CD14-positive monocyte (primary cell): ENCODE measurements at regions not wholly inside any gene's neighbourhood (a gene's known extent, or its start where the extent isn't known, plus 50 kb on each side); places are given as distances from the start of the nearest gene placed in this dataset.

ENCODE experiments used
- DNase-seq, 3 donors: peaks; one replicate each; pipeline ENCODE4 v3.0.0-alpha.2; 2011 to 2022
- H2AFZ ChIP-seq: 2 replicates; pipeline ENCODE4 v1.6.0; 2012; ENCODE audit warnings: mild to moderate bottlenecking, low read depth, low read length, inconsistent platforms; ENCODE audit not compliant: insufficient read depth, poor library complexity, severe bottlenecking
- H3K27ac ChIP-seq, 2 donors: 1 replicate in 1 of 2; 2 replicates in 1 of 2; pipeline ENCODE4 v1.5.1; 2012 to 2013; ENCODE audit warnings: low read length in 2 of 2, control low read depth in 1 of 2, inconsistent platforms in 1 of 2, low read depth in 1 of 2, mild to moderate bottlenecking in 1 of 2
- H3K27me3 ChIP-seq, 2 donors: one replicate each; pipeline versions ENCODE4 v1.6.0 to v1.6.1; 2011 to 2013; ENCODE audit warnings: low read length in 2 of 2; ENCODE audit not compliant: control insufficient read depth in 2 of 2, insufficient read depth in 2 of 2
- H3K36me3 ChIP-seq, 2 donors: replicated peaks in 1 of 2; 1 replicate in 1 of 2; 2 replicates in 1 of 2; pipeline versions ENCODE4 v1.5.1 to v1.6.1; 2012 to 2013; ENCODE audit warnings: low read length in 2 of 2, control low read depth in 1 of 2, inconsistent platforms in 1 of 2, mild to moderate bottlenecking in 1 of 2; ENCODE audit not compliant: insufficient read depth in 2 of 2, control insufficient read depth in 1 of 2
- H3K4me1 ChIP-seq, 2 donors: 1 replicate in 1 of 2; 2 replicates in 1 of 2; pipeline versions ENCODE4 v1.5.1 to v1.6.1; 2012 to 2013; ENCODE audit warnings: low read length in 2 of 2, control low read depth in 1 of 2, inconsistent platforms in 1 of 2, mild to moderate bottlenecking in 1 of 2, moderate library complexity in 1 of 2; ENCODE audit not compliant: insufficient read depth in 2 of 2, control insufficient read depth in 1 of 2
- H3K4me2 ChIP-seq: replicated peaks from 2 replicates; pipeline ENCODE3; 2012; ENCODE audit warnings: low read length, moderate library complexity, mild to moderate bottlenecking; ENCODE audit not compliant: poor library complexity, severe bottlenecking; ENCODE audit errors: extremely low read depth
- H3K4me3 ChIP-seq, 3 experiments: fragments of 200-600 bp in 1 of 3; sonication (generic) in 1 of 3; replicated peaks in 1 of 3; 1 replicate in 2 of 3; 2 replicates in 1 of 3; pipeline ENCODE4 v1.5.1; 2011 to 2013; ENCODE audit warnings: low read length in 3 of 3, mild to moderate bottlenecking in 3 of 3, control low read depth in 2 of 3, low read depth in 2 of 3, inconsistent platforms in 1 of 3, moderate library complexity in 1 of 3
- H3K79me2 ChIP-seq: 2 replicates; pipeline ENCODE4 v1.6.0; 2012; ENCODE audit warnings: mild to moderate bottlenecking, control low read depth, inconsistent platforms, low read length, moderate library complexity; ENCODE audit not compliant: insufficient read depth
- H3K9ac ChIP-seq: 2 replicates; pipeline ENCODE4 v1.6.0; 2017; ENCODE audit warnings: low read length, mild to moderate bottlenecking; ENCODE audit not compliant: insufficient read depth, poor library complexity, severe bottlenecking
- H3K9me3 ChIP-seq, 2 donors: replicated peaks in 1 of 2; 1 replicate in 1 of 2; 2 replicates in 1 of 2; pipeline versions ENCODE4 v1.5.1 to v1.6.1; 2012 to 2013; ENCODE audit warnings: low read length in 2 of 2, control low read depth in 1 of 2; ENCODE audit not compliant: control insufficient read depth in 1 of 2, insufficient read depth in 1 of 2
- H4K20me1 ChIP-seq: 2 replicates; pipeline ENCODE4 v1.6.0; 2012; ENCODE audit warnings: mild to moderate bottlenecking, low read length, control low read depth, moderate library complexity; ENCODE audit not compliant: insufficient read depth
- H3K27ac Mint-ChIP-seq, 7 donors: one replicate each; pipeline ENCODE4 v1.8.0; 2020; ENCODE audit warnings: mild to moderate bottlenecking in 7 of 7, mixed read lengths in 7 of 7, moderate library complexity in 6 of 7, inconsistent platforms in 2 of 7
- H3K27me3 Mint-ChIP-seq, 3 donors: one replicate each; pipeline ENCODE4 v1.8.0; 2021 to 2022; ENCODE audit warnings: low read depth in 3 of 3, mild to moderate bottlenecking in 3 of 3, mixed read lengths in 3 of 3, moderate library complexity in 3 of 3, inconsistent platforms in 1 of 3
- H3K36me3 Mint-ChIP-seq, 2 donors: one replicate each; pipeline ENCODE4 v1.8.0; 2020; ENCODE audit warnings: mixed read lengths in 2 of 2, inconsistent platforms in 1 of 2, mild to moderate bottlenecking in 1 of 2
- H3K4me1 Mint-ChIP-seq: one replicate; pipeline ENCODE4 v1.8.0; 2020; ENCODE audit warnings: mild to moderate bottlenecking, mixed read lengths
- H3K4me3 Mint-ChIP-seq, 2 donors: one replicate each; pipeline ENCODE4 v1.8.0; 2020; ENCODE audit warnings: mild to moderate bottlenecking in 2 of 2, mixed read lengths in 2 of 2, moderate library complexity in 1 of 2
- H3K9me3 Mint-ChIP-seq, 7 donors: one replicate each; pipeline ENCODE4 v1.8.0; 2020 to 2022; ENCODE audit warnings: mixed read lengths in 7 of 7, mild to moderate bottlenecking in 6 of 7, moderate library complexity in 6 of 7, inconsistent platforms in 2 of 7
- WGBS: methylation state at CpG from one replicate; pipeline ENCODE4 v1.1.5; 2013; ENCODE audit warnings: missing lambda C conversion rate; ENCODE audit not compliant: insufficient coverage; 5-methylcytosine and 5-hydroxymethylcytosine counted together
- intact Hi-C, 2 donors: fragments of 100-400 bp; cut with micrococcal nuclease; formaldehyde crosslinking; loops; one replicate each; pipeline versions ENCODE4 v1.15.0 to v1.15.1; 2023
- TF ChIP-seq, protein P1 (sequence below): fragments of 200-600 bp; IDR thresholded peaks from one replicate; pipeline ENCODE4 v1.8.0; 2022; ENCODE audit warnings: antibody characterized with exemption, mild to moderate bottlenecking

DNA sequence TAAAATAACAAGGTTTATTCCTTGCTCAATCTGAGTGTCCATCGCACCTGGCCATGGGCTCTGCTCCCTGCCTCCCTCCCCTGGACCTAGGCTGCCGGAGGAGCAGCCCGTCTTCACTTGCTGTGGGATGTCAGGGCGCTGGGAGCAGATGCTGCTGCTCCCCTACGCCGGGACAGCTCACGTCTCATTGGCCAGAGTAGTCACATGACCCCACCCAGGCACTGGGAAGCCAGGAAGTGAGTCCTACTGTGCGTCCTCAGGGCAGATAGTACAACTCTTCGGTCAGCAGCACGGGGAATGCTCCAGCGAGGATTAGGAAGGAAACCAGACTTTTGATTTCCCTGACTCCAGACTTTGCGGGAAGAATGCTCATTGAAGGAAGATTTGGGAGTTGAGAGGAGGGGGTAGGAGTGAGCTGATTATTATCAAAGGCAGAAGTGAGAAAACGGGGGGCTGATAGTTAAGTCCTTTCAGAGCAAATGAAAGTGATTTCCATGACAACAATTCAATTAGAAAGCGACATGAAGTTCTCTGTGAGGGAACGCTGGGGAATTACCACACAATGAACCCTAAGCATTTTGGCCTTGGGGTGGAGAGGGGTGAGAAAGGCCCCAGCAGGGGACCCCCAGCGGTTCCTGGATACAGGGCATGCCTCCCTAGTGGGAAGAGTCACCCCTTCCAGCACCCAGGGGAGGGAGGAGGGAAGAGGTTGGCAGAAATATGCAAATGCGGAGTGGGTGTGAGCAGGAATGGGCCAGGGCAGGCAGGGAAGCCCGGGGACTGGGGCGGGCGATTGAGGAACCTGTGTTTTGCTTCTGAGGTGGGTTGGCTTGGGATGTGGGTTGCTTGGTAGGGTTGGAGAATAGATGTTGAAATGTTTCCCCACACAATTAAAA is 215.5 kb downstream of the AACS start:
- TF ChIP-seq, protein P1, sequence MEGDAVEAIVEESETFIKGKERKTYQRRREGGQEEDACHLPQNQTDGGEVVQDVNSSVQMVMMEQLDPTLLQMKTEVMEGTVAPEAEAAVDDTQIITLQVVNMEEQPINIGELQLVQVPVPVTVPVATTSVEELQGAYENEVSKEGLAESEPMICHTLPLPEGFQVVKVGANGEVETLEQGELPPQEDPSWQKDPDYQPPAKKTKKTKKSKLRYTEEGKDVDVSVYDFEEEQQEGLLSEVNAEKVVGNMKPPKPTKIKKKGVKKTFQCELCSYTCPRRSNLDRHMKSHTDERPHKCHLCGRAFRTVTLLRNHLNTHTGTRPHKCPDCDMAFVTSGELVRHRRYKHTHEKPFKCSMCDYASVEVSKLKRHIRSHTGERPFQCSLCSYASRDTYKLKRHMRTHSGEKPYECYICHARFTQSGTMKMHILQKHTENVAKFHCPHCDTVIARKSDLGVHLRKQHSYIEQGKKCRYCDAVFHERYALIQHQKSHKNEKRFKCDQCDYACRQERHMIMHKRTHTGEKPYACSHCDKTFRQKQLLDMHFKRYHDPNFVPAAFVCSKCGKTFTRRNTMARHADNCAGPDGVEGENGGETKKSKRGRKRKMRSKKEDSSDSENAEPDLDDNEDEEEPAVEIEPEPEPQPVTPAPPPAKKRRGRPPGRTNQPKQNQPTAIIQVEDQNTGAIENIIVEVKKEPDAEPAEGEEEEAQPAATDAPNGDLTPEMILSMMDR: no peak
- H3K27me3 Mint-ChIP-seq: peaks cover 10 to 25% (median 11%) of the 10 kb centered on the region in 3 donors

DNA sequence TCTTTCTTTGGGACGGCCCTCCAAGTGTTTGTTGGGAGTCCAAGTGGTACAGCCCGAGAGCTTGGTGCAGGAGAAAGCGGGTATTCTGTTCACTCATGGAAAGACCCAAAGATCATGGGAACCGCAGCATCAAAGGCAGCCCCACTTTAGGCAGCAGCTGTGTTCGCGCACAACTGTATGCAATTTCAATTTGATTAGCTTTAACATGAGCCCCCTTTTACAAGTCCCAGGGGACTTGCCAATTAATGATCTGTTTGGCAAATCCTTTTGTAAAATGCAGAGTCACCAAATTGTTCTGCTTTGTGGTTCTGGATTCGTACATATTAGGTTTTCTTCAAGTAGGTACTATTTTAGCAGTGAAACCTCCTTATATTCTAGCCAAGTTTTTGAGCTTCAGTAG is 217.7 kb downstream of the AACS start:
- H3K9me3 ChIP-seq: peaks cover 0 to 3% of the 10 kb centered on the region in 2 donors
- Mint-ChIP-seq H3K27me3 (peaks cover 10 to 25% (median 11%) of the 10 kb centered on the region in 3 donors), H3K4me3 (no peak overlapping the region), H3K4me1 (peaks cover 4% of the 10 kb centered on the region), H3K27ac (no peak overlapping the region), H3K9me3 (peaks cover 0 to 10% (median 2%) of the 10 kb centered on the region in 7 donors), H3K36me3 (no peaks in the 10 kb centered on the region)
- no peak overlapping the region for H3K4me2 ChIP-seq
- H3K79me2 ChIP-seq: no peaks in the 10 kb centered on the region
- DNase-seq: no peak
- H3K36me3 ChIP-seq: no peaks in the 10 kb centered on the region
- no peak overlapping the region for H3K27ac ChIP-seq
- H4K20me1 ChIP-seq: no peaks in the 10 kb centered on the region
- H3K27me3 ChIP-seq: peaks cover 0 to 10% of the 10 kb centered on the region in 2 donors
- TF ChIP-seq, protein P1: no peak
- no peaks in the 10 kb centered on the region for H3K4me1 ChIP-seq
- intact Hi-C loops: no loop called here
- H3K9ac ChIP-seq: no peak overlapping the region
- H2AFZ ChIP-seq: no peak overlapping the region
- WGBS: 84% methylated on average over 6 of the region's 7 CpGs
- no peak overlapping the region for H3K4me3 ChIP-seq

More for the DNA sequence above, 215.5 kb downstream of the AACS start:
- Histone ChIP-seq H3K27ac (no peak overlapping the region), H2AFZ (no peak overlapping the region), H3K4me1 (no peaks in the 10 kb centered on the region), H3K27me3 (peaks cover 0 to 10% of the 10 kb centered on the region in 2 donors), H3K4me3 (no peak overlapping the region), H3K4me2 (no peak overlapping the region), H4K20me1 (no peaks in the 10 kb centered on the region), H3K9ac (no peak overlapping the region), H3K36me3 (no peaks in the 10 kb centered on the region), H3K9me3 (peaks cover 0 to 3% of the 10 kb centered on the region in 2 donors), H3K79me2 (no peaks in the 10 kb centered on the region)
- intact Hi-C loops: no loop called here
- no peaks in the 10 kb centered on the region for H3K36me3 Mint-ChIP-seq
- 13% methylated on average over 15 of the region's 20 CpGs for WGBS
- H3K4me1 Mint-ChIP-seq: peaks cover 4% of the 10 kb centered on the region
- no peak overlapping the region for H3K27ac Mint-ChIP-seq
- H3K9me3 Mint-ChIP-seq: peaks cover 0 to 8% (median 2%) of the 10 kb centered on the region in 7 donors
- peak overlapping the region in 1 of 2 donors; percentile 27 for H3K4me3 Mint-ChIP-seq
- DNase-seq: no peak
